Pancreas (tissue), 10 donors: ENCODE measurements at regions not wholly inside any gene's neighbourhood (a gene's known extent, or its start where the extent isn't known, plus 50 kb on each side); places are given as distances from the start of the nearest gene placed in this dataset.

Experiments used
- ATAC-seq, 4 donors: fragments of 200-7000 bp; cut with Tn5 transposase; one replicate each; pipeline versions ENCODE4 v1.8.0 to v1.9.1; 2020; ENCODE audit warnings: mild to moderate bottlenecking in 4 of 4, moderate library complexity in 4 of 4
- DNase-seq, 6 donors: peaks; one replicate each; pipeline ENCODE4 v3.0.0-alpha.2; 2020
- FAIRE-seq: peaks from 2 replicates; lab custom pipeline; 2012; peaks lifted over from hg19 to GRCh38; lab: Jason Lieb, UNC
- H3K27ac ChIP-seq, 4 donors: fragments of 200-600 bp; sonication (generic); 1 replicate in 3 of 4; 2 replicates in 1 of 4; pipeline versions ENCODE4 v1.5.0 to v1.8.0; 2020
- H3K27me3 ChIP-seq, 4 donors: fragments of 200-600 bp; one replicate each; pipeline ENCODE4 v1.8.0; 2021
- H3K36me3 ChIP-seq, 3 donors: fragments of 200-600 bp; sonication (generic) in 1 of 3; one replicate each; pipeline versions ENCODE4 v1.5.0 to v1.8.0; 2020 to 2021
- H3K4me1 ChIP-seq, 3 donors: fragments of 200-600 bp; one replicate each; pipeline ENCODE4 v1.8.0; 2021
- H3K4me3 ChIP-seq, 4 donors: fragments of 200-600 bp; sonication (generic) in 2 of 4; one replicate each; pipeline versions ENCODE4 v1.5.0 to v1.8.0; 2020 to 2021
- H3K9me3 ChIP-seq, 4 donors: fragments of 200-600 bp; one replicate each; pipeline ENCODE4 v1.8.0; 2021
- WGBS, 2 donors: extraction: QIAGEN DNeasy Blood & Tissue Kit; methylation state at CpG; one replicate each; pipeline ENCODE4 v1.1.7; 2013; 5-methylcytosine and 5-hydroxymethylcytosine counted together
- intact Hi-C, 3 donors: fragments of 100-400 bp; cut with DNase I; formaldehyde crosslinking; loops; one replicate each; pipeline versions ENCODE4 v1.11.1 to v1.14.2; 2022
- TF ChIP-seq, protein P1 (sequence below), 4 donors: fragments of 200-600 bp; sonication (generic) in 3 of 4; IDR thresholded peaks; one replicate each; pipeline versions ENCODE4 v1.5.0 to v1.8.0; 2021; ENCODE audit warnings: antibody characterized with exemption in 4 of 4
- donor health status: healthy with polysubstance abuse.
- donor health status: DM: no; HTN: no; CAD: no; lungs with moderate emphysema.
- donor health status: DM: no; HTN: no; CAD: no.
- donor health status: control.
- donor health status: control.
- donor health status: Bipolar disorder and iron deficiency.
- donor health status: DM: yes; HTN: yes; CAD: no.
- donor health status: DM: no; HTN: no; CAD: no.
- donor health status: DM: no; HTN: no; CAD: no.
- donor health status: DM: yes; HTN: yes; CAD: no.

GRCh38 chr18:65429601-65430000 lies 321.2 kb upstream of the CDH7 start:
- Histone ChIP-seq H3K9me3 (no peaks in the 10 kb centered on the region), H3K4me1 (no peaks in the 10 kb centered on the region), H3K27ac (no peak overlapping the region), H3K4me3 (no peak overlapping the region), H3K27me3 (no peaks in the 10 kb centered on the region), H3K36me3 (no peaks in the 10 kb centered on the region)
- intact Hi-C loops: no loop called here
- WGBS, 2 donors: 60 to 68% methylated on average over 4 of the region's 4 CpGs
- DNase-seq (no peak), ATAC-seq (no peak), FAIRE-seq (no peak)
- TF ChIP-seq, protein P1, sequence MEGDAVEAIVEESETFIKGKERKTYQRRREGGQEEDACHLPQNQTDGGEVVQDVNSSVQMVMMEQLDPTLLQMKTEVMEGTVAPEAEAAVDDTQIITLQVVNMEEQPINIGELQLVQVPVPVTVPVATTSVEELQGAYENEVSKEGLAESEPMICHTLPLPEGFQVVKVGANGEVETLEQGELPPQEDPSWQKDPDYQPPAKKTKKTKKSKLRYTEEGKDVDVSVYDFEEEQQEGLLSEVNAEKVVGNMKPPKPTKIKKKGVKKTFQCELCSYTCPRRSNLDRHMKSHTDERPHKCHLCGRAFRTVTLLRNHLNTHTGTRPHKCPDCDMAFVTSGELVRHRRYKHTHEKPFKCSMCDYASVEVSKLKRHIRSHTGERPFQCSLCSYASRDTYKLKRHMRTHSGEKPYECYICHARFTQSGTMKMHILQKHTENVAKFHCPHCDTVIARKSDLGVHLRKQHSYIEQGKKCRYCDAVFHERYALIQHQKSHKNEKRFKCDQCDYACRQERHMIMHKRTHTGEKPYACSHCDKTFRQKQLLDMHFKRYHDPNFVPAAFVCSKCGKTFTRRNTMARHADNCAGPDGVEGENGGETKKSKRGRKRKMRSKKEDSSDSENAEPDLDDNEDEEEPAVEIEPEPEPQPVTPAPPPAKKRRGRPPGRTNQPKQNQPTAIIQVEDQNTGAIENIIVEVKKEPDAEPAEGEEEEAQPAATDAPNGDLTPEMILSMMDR (IDR thresholded peaks at IDR 0.05): no peak

DNA sequence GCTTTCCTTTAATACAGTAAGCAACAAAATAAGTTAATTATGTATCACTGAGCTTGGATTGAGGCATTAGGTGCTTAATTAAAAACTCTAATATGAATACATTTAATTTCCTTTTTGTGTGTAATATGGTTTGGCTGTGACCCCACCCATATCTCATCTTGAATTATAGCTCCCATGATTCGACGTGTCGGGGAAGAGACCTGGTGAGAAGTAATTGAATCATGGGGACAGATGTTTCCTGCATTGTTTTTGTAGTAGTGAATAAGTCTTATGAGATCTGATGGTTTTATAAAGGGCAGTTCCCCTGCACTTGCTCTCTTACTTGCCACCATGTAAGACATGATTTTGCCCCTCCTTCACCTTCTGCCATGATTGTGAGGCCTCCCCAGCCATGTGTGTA lies 325.4 kb upstream of the CDH7 start:
- H3K4me3 ChIP-seq: no peak overlapping the region
- no peaks in the 10 kb centered on the region for H3K27me3 ChIP-seq
- intact Hi-C loops: no loop called here
- H3K4me1 ChIP-seq: no peaks in the 10 kb centered on the region
- H3K9me3 ChIP-seq: no peaks in the 10 kb centered on the region
- WGBS, 2 donors: 59 to 60% methylated on average over 3 of the region's 3 CpGs
- FAIRE-seq (no peak), DNase-seq (no peak), ATAC-seq (no peak)
- TF ChIP-seq, protein P1 (IDR thresholded peaks at IDR 0.05): no peak
- no peaks in the 10 kb centered on the region for H3K36me3 ChIP-seq
- H3K27ac ChIP-seq: no peak overlapping the region

DNA sequence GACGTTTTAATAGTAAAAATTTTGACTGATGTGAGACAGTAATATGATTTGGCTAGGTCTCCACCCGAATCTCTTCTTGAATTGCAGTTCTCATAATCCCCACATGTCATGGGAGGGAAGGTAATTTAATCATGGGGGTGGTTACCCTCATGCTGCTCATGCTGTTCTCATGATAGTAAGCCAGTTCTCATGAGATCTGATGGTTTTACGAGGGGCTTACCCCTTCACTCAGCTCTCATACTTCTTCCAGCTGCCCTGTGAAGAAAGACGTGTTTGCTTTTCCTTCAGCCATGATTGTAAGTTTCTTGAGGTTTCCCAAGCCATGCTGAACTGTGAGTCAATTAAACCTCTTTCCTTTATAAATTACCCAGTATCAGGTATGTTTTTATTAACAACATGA lies 327.0 kb upstream of the CDH7 start:
- WGBS, 2 donors: 28 to 39% methylated on average over 4 of the region's 4 CpGs
- intact Hi-C loops: no loop called here
- no peak for FAIRE-seq

DNA sequence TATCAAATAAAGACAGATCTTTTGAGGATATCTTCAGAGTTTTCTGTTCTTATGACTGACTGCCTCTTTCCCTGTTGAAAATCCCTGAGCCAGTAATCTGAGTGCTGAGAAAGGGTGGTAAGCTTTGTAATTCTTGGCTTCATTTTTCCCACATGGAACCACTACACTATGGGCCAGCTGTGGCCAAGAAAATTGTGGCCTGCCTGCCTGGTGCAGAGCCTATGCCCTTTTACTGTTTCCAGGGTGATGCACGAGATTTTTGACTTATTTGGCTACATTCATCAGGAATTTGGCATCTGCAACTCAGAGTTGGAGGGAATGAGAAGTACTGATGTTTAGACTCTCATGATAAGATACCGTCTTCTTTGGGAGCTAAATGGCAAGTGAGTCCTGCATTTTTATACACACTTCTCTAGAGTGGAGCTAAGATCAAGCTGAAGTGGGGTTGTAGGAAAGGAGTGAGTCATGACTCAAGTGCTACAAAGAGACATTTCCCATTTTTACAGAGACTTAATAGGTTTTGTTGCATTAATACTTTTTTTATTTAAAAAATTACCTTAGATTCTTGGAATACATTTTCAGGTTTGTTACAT lies 328.2 kb upstream of the CDH7 start:
- Histone ChIP-seq H3K27me3 (no peaks in the 10 kb centered on the region), H3K9me3 (no peaks in the 10 kb centered on the region), H3K27ac (no peak overlapping the region), H3K4me1 (no peaks in the 10 kb centered on the region), H3K4me3 (no peak overlapping the region), H3K36me3 (no peaks in the 10 kb centered on the region)
- TF ChIP-seq, protein P1 (IDR thresholded peaks at IDR 0.05): no peak
- intact Hi-C loops: no loop called here
- WGBS, 2 donors: 42 to 55% methylated on average over 2 of the region's 2 CpGs
- ATAC-seq (no peak), DNase-seq (no peak), FAIRE-seq (no peak)

More for the DNA sequence above, 327.0 kb upstream of the CDH7 start:
- Histone ChIP-seq H3K36me3 (no peaks in the 10 kb centered on the region), H3K4me1 (no peaks in the 10 kb centered on the region), H3K27me3 (no peaks in the 10 kb centered on the region), H3K4me3 (no peak overlapping the region), H3K9me3 (no peaks in the 10 kb centered on the region), H3K27ac (no peak overlapping the region)
- TF ChIP-seq, protein P1 (IDR thresholded peaks at IDR 0.05): no peak
- DNase-seq (no peak), ATAC-seq (no peak)

- H3K4me3 ChIP-seq: no peak overlapping the region
- intact Hi-C loops: no loop called here
- peaks cover 0 to 3% (median 0%) of the 10 kb centered on the region in 4 donors for H3K27me3 ChIP-seq
- TF ChIP-seq, protein P1 (IDR thresholded peaks at IDR 0.05): no peak
- no peak overlapping the region for H3K27ac ChIP-seq
- no peak for ATAC-seq
- no peak for DNase-seq
- no peaks in the 10 kb centered on the region for H3K4me1 ChIP-seq
- peaks cover 0 to 4% (median 0%) of the 10 kb centered on the region in 4 donors for H3K9me3 ChIP-seq
- no peak for FAIRE-seq
- no peaks in the 10 kb centered on the region for H3K36me3 ChIP-seq
Observed at GRCh38 chr18:65415098-65415497, 335.7 kb upstream of the CDH7 start.
